ENCODE measurements at regions not wholly inside any gene's neighbourhood (a gene's known extent, or its start where the extent isn't known, plus 50 kb on each side); places are given as distances from the start of the nearest gene placed in this dataset.

DNA sequence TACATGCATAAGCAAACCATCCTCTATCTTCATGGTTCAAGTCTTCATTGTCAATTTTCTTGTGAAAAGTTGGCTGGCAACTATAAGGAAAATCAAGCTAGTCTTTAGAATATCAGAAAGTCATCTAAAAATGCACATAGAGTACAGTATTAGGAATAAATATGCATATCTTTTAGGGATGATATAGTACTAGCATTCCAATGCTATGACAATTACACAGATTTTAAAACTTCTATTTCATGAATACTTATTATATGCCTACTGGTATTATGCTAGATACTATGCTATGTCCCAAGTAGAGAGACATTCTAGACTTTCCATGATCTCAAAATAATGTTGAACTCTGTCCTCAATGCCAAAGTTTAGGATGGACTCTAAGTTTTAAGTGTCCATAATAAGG lies 81.3 kb upstream of the NAALADL2 start:
- H3K27me3 ChIP-seq: no peaks in the 10 kb centered on the region
- H3K36me3 ChIP-seq: no peaks in the 10 kb centered on the region
- no peak overlapping the region for H3K4me3 ChIP-seq
- H3K27ac ChIP-seq: no peak overlapping the region
- TF ChIP-seq, protein P1, sequence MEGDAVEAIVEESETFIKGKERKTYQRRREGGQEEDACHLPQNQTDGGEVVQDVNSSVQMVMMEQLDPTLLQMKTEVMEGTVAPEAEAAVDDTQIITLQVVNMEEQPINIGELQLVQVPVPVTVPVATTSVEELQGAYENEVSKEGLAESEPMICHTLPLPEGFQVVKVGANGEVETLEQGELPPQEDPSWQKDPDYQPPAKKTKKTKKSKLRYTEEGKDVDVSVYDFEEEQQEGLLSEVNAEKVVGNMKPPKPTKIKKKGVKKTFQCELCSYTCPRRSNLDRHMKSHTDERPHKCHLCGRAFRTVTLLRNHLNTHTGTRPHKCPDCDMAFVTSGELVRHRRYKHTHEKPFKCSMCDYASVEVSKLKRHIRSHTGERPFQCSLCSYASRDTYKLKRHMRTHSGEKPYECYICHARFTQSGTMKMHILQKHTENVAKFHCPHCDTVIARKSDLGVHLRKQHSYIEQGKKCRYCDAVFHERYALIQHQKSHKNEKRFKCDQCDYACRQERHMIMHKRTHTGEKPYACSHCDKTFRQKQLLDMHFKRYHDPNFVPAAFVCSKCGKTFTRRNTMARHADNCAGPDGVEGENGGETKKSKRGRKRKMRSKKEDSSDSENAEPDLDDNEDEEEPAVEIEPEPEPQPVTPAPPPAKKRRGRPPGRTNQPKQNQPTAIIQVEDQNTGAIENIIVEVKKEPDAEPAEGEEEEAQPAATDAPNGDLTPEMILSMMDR (IDR thresholded peaks at IDR 0.05): no peak
- no peaks in the 10 kb centered on the region for H3K9me3 ChIP-seq
- DNase-seq (ENCODE audit: low spot score in 2 of 2): no peak
- peaks cover 0 to 2% of the 10 kb centered on the region in 2 donors for H3K4me1 ChIP-seq
- intact Hi-C loops (cut with DNase I): no loop called here

DNA sequence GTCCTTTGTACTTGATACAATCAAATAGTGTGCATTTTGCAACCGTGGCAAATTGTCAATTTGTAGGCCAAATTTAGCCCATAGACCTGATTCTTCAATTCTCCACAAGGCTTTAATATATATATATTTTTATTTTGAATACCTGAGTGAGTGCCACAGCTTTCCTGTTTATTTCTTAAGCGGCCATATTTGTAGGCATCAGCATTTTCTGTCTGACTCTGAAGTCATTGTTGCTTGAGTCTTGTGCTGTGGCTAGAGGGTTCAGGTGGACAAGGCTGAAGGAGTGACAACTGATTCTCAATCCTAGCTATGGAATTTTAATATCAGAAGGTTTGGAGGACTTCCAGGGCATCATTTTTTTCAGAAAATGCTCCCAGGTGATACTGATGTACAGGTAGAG lies 75.6 kb upstream of the NAALADL2 start:
- Histone ChIP-seq H3K4me3 (no peak overlapping the region), H3K36me3 (no peaks in the 10 kb centered on the region), H3K27me3 (no peaks in the 10 kb centered on the region), H3K27ac (no peak overlapping the region), H3K4me1 (no peaks in the 10 kb centered on the region), H3K9me3 (no peaks in the 10 kb centered on the region)
- TF ChIP-seq, protein P1 (IDR thresholded peaks at IDR 0.05): no peak
- intact Hi-C loops (cut with DNase I): no loop called here
- no peak for DNase-seq (ENCODE audit: low spot score in 2 of 2)

DNA sequence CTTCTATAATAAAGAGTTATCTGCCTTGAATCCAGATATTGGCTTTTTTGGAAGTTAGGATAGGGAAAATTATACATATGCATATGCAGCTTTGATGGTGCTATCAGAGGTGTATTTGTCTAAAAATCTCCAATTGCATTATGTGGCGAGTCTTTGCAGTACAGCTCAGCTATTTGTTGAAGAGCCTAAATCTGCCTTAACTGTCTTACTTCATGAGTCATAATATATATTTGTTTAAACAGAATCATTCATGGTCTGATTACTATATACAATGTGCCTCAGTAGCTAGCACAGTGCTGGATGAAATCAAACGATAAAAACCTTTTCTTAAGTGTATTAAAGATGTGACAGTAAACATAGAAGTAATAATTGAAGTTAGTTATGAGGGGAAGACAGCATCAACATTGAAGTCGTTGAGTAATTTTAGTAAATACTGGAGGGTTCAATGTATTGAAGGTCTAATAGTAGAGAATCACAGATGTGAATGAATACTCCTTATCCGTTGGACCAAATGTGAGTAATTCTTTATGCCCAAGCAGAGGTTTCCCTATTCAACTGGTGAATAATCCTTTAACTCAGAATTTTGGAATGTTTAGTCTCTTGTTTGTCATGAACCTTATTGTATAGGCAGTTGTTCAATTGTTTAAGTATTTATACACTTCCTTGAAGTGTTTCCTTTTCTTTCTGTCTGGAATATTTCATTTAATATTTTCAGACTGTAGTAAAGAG lies 74.8 kb upstream of the NAALADL2 start:
- Histone ChIP-seq H3K27ac (no peak overlapping the region), H3K4me3 (no peak overlapping the region), H3K27me3 (no peaks in the 10 kb centered on the region), H3K4me1 (no peaks in the 10 kb centered on the region), H3K9me3 (no peaks in the 10 kb centered on the region), H3K36me3 (no peaks in the 10 kb centered on the region)
- DNase-seq (ENCODE audit: low spot score in 2 of 2): no peak
- TF ChIP-seq, protein P1 (IDR thresholded peaks at IDR 0.05): no peak
- intact Hi-C loops (cut with DNase I): no loop called here

DNA sequence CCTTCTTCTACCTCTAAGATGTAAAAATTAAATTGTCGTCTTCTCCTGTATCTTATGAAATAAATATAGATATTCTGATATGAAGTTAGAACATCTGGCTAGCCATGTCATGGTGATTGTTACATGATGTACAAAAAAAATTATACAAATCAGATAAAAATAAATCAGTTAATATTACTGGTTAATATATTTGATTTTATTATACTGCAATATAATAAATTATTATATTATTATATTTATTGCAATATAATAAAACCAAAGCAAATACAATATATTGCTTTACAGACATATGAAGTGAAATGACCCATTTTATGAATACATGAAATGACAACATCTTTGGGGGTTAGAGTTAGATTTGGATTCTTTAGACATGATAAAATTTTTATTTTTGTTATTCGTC lies 72.3 kb upstream of the NAALADL2 start:
- TF ChIP-seq, protein P1 (IDR thresholded peaks at IDR 0.05): no peak
- Histone ChIP-seq H3K9me3 (no peaks in the 10 kb centered on the region), H3K27ac (no peak overlapping the region), H3K27me3 (no peaks in the 10 kb centered on the region), H3K4me3 (no peak overlapping the region), H3K36me3 (no peaks in the 10 kb centered on the region), H3K4me1 (no peaks in the 10 kb centered on the region)
- DNase-seq (ENCODE audit: low spot score in 2 of 2): no peak
- intact Hi-C loops (cut with DNase I): no loop called here

DNA sequence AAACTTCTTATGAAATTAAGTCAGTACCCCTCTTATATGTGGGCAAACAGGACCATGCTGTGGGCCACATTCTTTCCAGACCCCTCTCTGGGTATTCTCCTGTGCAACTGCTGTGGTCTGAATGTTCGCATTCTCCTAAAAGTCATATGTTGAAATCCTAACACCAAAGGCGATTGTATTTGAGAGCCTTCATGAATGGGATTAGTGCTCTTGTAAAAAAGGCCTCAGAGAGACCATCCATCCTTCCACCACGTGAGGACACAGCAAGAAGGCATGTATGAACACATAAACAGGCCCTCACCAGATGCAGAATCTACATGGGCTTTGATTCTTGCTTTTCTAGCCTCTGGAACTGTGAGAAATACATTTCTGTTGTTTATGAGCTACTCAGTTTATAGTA lies 68.0 kb upstream of the NAALADL2 start:
- Histone ChIP-seq H3K9me3 (no peaks in the 10 kb centered on the region), H3K4me1 (peaks cover 0 to 2% of the 10 kb centered on the region in 2 donors), H3K27ac (no peak overlapping the region), H3K4me3 (no peak overlapping the region), H3K27me3 (no peaks in the 10 kb centered on the region), H3K36me3 (no peaks in the 10 kb centered on the region)
- intact Hi-C loops (cut with DNase I): no loop called here
- TF ChIP-seq, protein P1 (IDR thresholded peaks at IDR 0.05): no peak
- no peak for DNase-seq (ENCODE audit: low spot score in 2 of 2)

DNA sequence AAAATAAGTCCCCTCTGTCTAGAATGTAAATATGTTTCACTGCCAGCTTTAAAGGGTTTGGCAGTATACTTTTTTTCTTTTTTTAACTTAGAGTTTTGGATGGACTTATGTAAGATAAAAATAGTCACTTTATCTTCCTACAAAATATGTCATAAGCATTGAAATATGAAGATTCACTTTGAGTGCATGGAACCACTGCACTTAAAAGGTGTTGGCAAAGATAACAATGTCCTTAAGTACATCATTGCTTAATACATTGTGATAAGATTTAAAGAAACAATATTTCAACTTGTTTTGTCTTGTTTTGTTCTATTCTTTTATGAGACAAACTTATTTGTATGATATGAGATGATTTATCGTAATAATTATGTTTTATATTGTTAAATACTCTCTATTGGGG lies 66.3 kb upstream of the NAALADL2 start:
- DNase-seq (ENCODE audit: low spot score in 2 of 2): no peak
- no peak overlapping the region for H3K27ac ChIP-seq
- H3K4me3 ChIP-seq: no peak overlapping the region
- no peaks in the 10 kb centered on the region for H3K36me3 ChIP-seq
- peaks cover 0 to 2% of the 10 kb centered on the region in 2 donors for H3K4me1 ChIP-seq
- intact Hi-C loops (cut with DNase I): no loop called here
- no peaks in the 10 kb centered on the region for H3K27me3 ChIP-seq
- no peaks in the 10 kb centered on the region for H3K9me3 ChIP-seq
- TF ChIP-seq, protein P1 (IDR thresholded peaks at IDR 0.05): no peak
